IMR-90 (cell line): ENCODE measurements at regions not wholly inside any gene's neighbourhood (a gene's known extent, or its start where the extent isn't known, plus 50 kb on each side); places are given as distances from the start of the nearest gene placed in this dataset.

ENCODE experiments used
- ATAC-seq: fragments of 200-7000 bp; cut with Tn5 transposase; 2 replicates; pipeline ENCODE4 v1.9.1; 2020; ENCODE audit warnings: low read depth, mild to moderate bottlenecking, moderate library complexity
- BruUV-seq: library from RNA; stranded (reverse); fragments of 400-500 nt; replicated peaks from 2 replicates; lab custom pipeline; 2021; lab: Mats Ljungman, UMichigan
- CTCF ChIA-PET: fragments of 300-600 bp; formaldehyde crosslinking; extraction: SDS; loops from one replicate; lab custom pipeline; 2021; ENCODE audit warnings: antibody characterized with exemption; lab: Yijun Ruan, JAX
- POLR2A ChIA-PET: fragments of 300-600 bp; sonication (Branson Sonifier 250); formaldehyde crosslinking; loops from one replicate; lab custom pipeline; 2022; ENCODE audit warnings: antibody characterized with exemption; ENCODE audit not compliant: unreplicated experiment; lab: Charles Lee
- DNase-seq: peaks from one replicate; pipeline ENCODE4 v3.0.0; 2013
- H2AFZ ChIP-seq: replicated peaks from 2 replicates; pipeline ENCODE3; 2013; ENCODE audit warnings: low read length, mild to moderate bottlenecking; ENCODE audit not compliant: poor library complexity
- H2AK5ac ChIP-seq: 2 replicates; pipeline ENCODE4 v1.6.1; 2013; ENCODE audit warnings: low read depth, low read length, inconsistent platforms
- H2AK9ac ChIP-seq: replicated peaks from 2 replicates; pipeline ENCODE3; 2013; ENCODE audit warnings: mild to moderate bottlenecking, low read depth, low read length, moderate library complexity; ENCODE audit not compliant: poor library complexity
- H2BK120ac ChIP-seq: 2 replicates; pipeline ENCODE4 v1.6.1; 2013; ENCODE audit warnings: low read depth, low read length, inconsistent platforms
- H2BK15ac ChIP-seq: 3 replicates; pipeline ENCODE4 v1.6.1; 2013; ENCODE audit warnings: low read depth, low read length, inconsistent platforms
- H2BK20ac ChIP-seq: 2 replicates; pipeline ENCODE4 v1.6.1; 2013; ENCODE audit warnings: low read depth, mild to moderate bottlenecking, inconsistent platforms, low read length, moderate library complexity
- H2BK5ac ChIP-seq: 2 replicates; pipeline ENCODE4 v1.6.1; 2013; ENCODE audit warnings: mild to moderate bottlenecking, low read depth, low read length, inconsistent platforms; ENCODE audit not compliant: poor library complexity, severe bottlenecking
- H3K14ac ChIP-seq: replicated peaks from 2 replicates; pipeline ENCODE4 v1.6.1; 2013; ENCODE audit warnings: low read depth, low read length, inconsistent platforms
- H3K18ac ChIP-seq: 2 replicates; pipeline ENCODE4 v1.6.1; 2013; ENCODE audit warnings: low read depth, low read length, control low read depth
- H3K23ac ChIP-seq: 2 replicates; pipeline ENCODE4 v1.6.1; 2013; ENCODE audit warnings: low read depth, low read length, inconsistent platforms
- H3K27ac ChIP-seq: 2 replicates; pipeline ENCODE4 v1.5.1; 2013; ENCODE audit warnings: mild to moderate bottlenecking, control low read depth, low read length; ENCODE audit not compliant: insufficient read depth
- H3K27me3 ChIP-seq: 2 replicates; pipeline ENCODE4 v1.6.1; 2013; ENCODE audit warnings: low read length; ENCODE audit not compliant: control insufficient read depth, insufficient read depth
- H3K36me3 ChIP-seq: 2 replicates; pipeline ENCODE4 v1.6.1; 2013; ENCODE audit warnings: low read length, mixed read lengths; ENCODE audit not compliant: control insufficient read depth, insufficient read depth
- H3K4ac ChIP-seq: 2 replicates; pipeline ENCODE4 v1.6.1; 2013; ENCODE audit warnings: low read depth, low read length, inconsistent platforms
- H3K4me1 ChIP-seq: 2 replicates; pipeline ENCODE4 v1.6.1; 2013; ENCODE audit warnings: low read length, mixed read lengths; ENCODE audit not compliant: control insufficient read depth, insufficient read depth
- H3K4me2 ChIP-seq: 2 replicates; pipeline ENCODE4 v1.6.1; 2013; ENCODE audit warnings: low read depth, mild to moderate bottlenecking, control low read depth, low read length, moderate library complexity
- H3K4me3 ChIP-seq: 2 replicates; pipeline ENCODE4 v1.5.1; 2013; ENCODE audit warnings: low read depth, mild to moderate bottlenecking, control low read depth, low read length, moderate library complexity; ENCODE audit not compliant: insufficient read depth
- H3K56ac ChIP-seq: 2 replicates; pipeline ENCODE4 v1.6.1; 2013; ENCODE audit warnings: low read length, inconsistent platforms; ENCODE audit not compliant: insufficient read depth; ENCODE audit errors: extremely low read depth
- H3K79me1 ChIP-seq, 2 experiments: 2 replicates each; pipeline ENCODE4 v1.6.1; 2013; ENCODE audit warnings: low read length in 2 of 2, inconsistent platforms in 1 of 2, low read depth in 1 of 2
- H3K9ac ChIP-seq: 2 replicates; pipeline ENCODE4 v1.6.1; 2013; ENCODE audit warnings: low read depth, low read length, control low read depth
- H3K9me1 ChIP-seq: 2 replicates; pipeline ENCODE4 v1.6.1; 2013; ENCODE audit warnings: low read length, inconsistent platforms; ENCODE audit not compliant: insufficient read depth
- H3K9me3 ChIP-seq: 2 replicates; pipeline ENCODE4 v1.6.1; 2013; ENCODE audit warnings: low read length; ENCODE audit not compliant: control insufficient read depth, insufficient read depth
- H4K20me1 ChIP-seq: 2 replicates; pipeline ENCODE4 v1.6.1; 2013; ENCODE audit warnings: low read length, inconsistent platforms; ENCODE audit not compliant: insufficient read depth
- H4K5ac ChIP-seq: 2 replicates; pipeline ENCODE4 v1.6.1; 2013; ENCODE audit warnings: mild to moderate bottlenecking, low read depth, low read length, control low read depth
- H4K8ac ChIP-seq, 2 experiments: 2 replicates each; pipeline ENCODE4 v1.6.1; 2013; ENCODE audit warnings: low read depth in 2 of 2, low read length in 2 of 2, control low read depth in 1 of 2, inconsistent platforms in 1 of 2
- H4K91ac ChIP-seq: 2 replicates; pipeline ENCODE4 v1.6.1; 2013; ENCODE audit warnings: low read depth, low read length, inconsistent platforms; ENCODE audit not compliant: insufficient read depth
- BHLHE40 ChIP-seq: fragments of 150-350 bp; IDR thresholded peaks from 2 replicates; pipeline ENCODE4 v1.6.1; 2016; ENCODE audit warnings: mild to moderate bottlenecking, low read depth, low read length
- CHD1 ChIP-seq: IDR thresholded peaks from 2 replicates; pipeline ENCODE4 v1.6.1; 2012; ENCODE audit warnings: low read depth, low read length, improper control_type of control experiment
- FOS ChIP-seq: fragments of 150-350 bp; IDR thresholded peaks from 2 replicates; pipeline ENCODE4 v1.6.1; 2016; ENCODE audit warnings: low read depth, low read length
- MAFK ChIP-seq: IDR thresholded peaks from 2 replicates; pipeline ENCODE4 v1.6.1; 2012; ENCODE audit warnings: low read depth, low read length, improper control_type of control experiment
- MAZ ChIP-seq: IDR thresholded peaks from 2 replicates; pipeline ENCODE4 v1.6.1; 2012; ENCODE audit warnings: low read depth, mild to moderate bottlenecking, low read length, improper control_type of control experiment, moderate library complexity, borderline replicate concordance
- MXI1 ChIP-seq: IDR thresholded peaks from 2 replicates; pipeline ENCODE4 v1.6.1; 2012; ENCODE audit warnings: low read depth, mild to moderate bottlenecking, low read length, moderate library complexity, borderline replicate concordance
- NFE2L2 ChIP-seq: fragments of 150-350 bp; IDR thresholded peaks from 2 replicates; pipeline ENCODE4 v1.6.1; 2016; ENCODE audit warnings: low read depth, mild to moderate bottlenecking, low read length
- POLR2A ChIP-seq: IDR thresholded peaks from 2 replicates; pipeline ENCODE4 v1.6.1; 2012; ENCODE audit warnings: mild to moderate bottlenecking, low read depth, low read length
- RCOR1 ChIP-seq: IDR thresholded peaks from 2 replicates; pipeline ENCODE4 v1.6.1; 2012; ENCODE audit warnings: mild to moderate bottlenecking, low read length, improper control_type of control experiment; ENCODE audit not compliant: insufficient replicate concordance
- RFX5 ChIP-seq: IDR thresholded peaks from 2 replicates; pipeline ENCODE4 v1.8.0; 2012; ENCODE audit warnings: low read depth, mild to moderate bottlenecking, low read length, moderate library complexity
- WGBS, 2 experiments: methylation state at CpG; one replicate each; pipeline versions ENCODE4 v1.1.5 to v1.1.7; 2013; ENCODE audit warnings: missing lambda C conversion rate in 2 of 2; ENCODE audit not compliant: insufficient read length in 1 of 2; ENCODE audit errors: extremely low coverage in 2 of 2; 5-methylcytosine and 5-hydroxymethylcytosine counted together
- dilution Hi-C: fragments of 300-500 bp; cut with HindIII; formaldehyde crosslinking; loops from one replicate; pipeline ENCODE4 v1.14.3; 2018; ENCODE audit warnings: low sequenced_read_pairs; ENCODE audit not compliant: unreplicated experiment
- in situ Hi-C: fragments of 300-500 bp; cut with MboI; formaldehyde crosslinking; loops from 3 replicates; pipeline ENCODE4 v1.14.3; 2019; ENCODE audit warnings: low sequenced_read_pairs, inconsistent platforms, mixed read lengths
- intact Hi-C: fragments of 100-400 bp; cut with micrococcal nuclease; formaldehyde crosslinking; loops from 2 replicates; pipeline ENCODE4 v1.10.0; 2022
- TF ChIP-seq, protein P1 (sequence below): fragments of 150-350 bp; IDR thresholded peaks from 2 replicates; pipeline ENCODE4 v1.6.1; 2017; ENCODE audit warnings: mild to moderate bottlenecking, antibody characterized with exemption, low read length, low read depth
- TF ChIP-seq, protein P2 (sequence below): fragments of 150-350 bp; IDR thresholded peaks from 2 replicates; pipeline ENCODE4 v1.6.1; 2016; ENCODE audit warnings: low read depth, mild to moderate bottlenecking, low read length, moderate library complexity, borderline replicate concordance

GRCh38 chr14:58752289-58752688 is 114.5 kb downstream of the DACT1 start:
- no peaks in the 10 kb centered on the region for H3K9me1 ChIP-seq
- no peak overlapping the region for H3K27ac ChIP-seq
- no peak overlapping the region for H3K23ac ChIP-seq
- POLR2A ChIA-PET = no interaction called here
- H3K4me2 ChIP-seq = no peak overlapping the region
- H4K20me1 ChIP-seq = no peaks in the 10 kb centered on the region
- BruUV-seq = no TSS peak
- H3K14ac ChIP-seq = no peak overlapping the region
- no peak for TF ChIP-seq CHD1
- TF ChIP-seq BHLHE40 = no peak
- no peak for TF ChIP-seq POLR2A
- TF ChIP-seq FOS = no peak
- TF ChIP-seq, protein P1, sequence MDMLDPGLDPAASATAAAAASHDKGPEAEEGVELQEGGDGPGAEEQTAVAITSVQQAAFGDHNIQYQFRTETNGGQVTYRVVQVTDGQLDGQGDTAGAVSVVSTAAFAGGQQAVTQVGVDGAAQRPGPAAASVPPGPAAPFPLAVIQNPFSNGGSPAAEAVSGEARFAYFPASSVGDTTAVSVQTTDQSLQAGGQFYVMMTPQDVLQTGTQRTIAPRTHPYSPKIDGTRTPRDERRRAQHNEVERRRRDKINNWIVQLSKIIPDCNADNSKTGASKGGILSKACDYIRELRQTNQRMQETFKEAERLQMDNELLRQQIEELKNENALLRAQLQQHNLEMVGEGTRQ = no peak
- TF ChIP-seq RFX5 = no peak
- TF ChIP-seq RCOR1 = no peak
- no peak for TF ChIP-seq MAZ
- TF ChIP-seq NFE2L2 = no peak
- TF ChIP-seq, protein P2, sequence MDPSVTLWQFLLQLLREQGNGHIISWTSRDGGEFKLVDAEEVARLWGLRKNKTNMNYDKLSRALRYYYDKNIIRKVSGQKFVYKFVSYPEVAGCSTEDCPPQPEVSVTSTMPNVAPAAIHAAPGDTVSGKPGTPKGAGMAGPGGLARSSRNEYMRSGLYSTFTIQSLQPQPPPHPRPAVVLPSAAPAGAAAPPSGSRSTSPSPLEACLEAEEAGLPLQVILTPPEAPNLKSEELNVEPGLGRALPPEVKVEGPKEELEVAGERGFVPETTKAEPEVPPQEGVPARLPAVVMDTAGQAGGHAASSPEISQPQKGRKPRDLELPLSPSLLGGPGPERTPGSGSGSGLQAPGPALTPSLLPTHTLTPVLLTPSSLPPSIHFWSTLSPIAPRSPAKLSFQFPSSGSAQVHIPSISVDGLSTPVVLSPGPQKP = no peak
- TF ChIP-seq MAFK = no peak
- TF ChIP-seq MXI1 = no peak
- no peak overlapping the region for H4K5ac ChIP-seq
- no peaks in the 10 kb centered on the region for H3K9me3 ChIP-seq
- in situ Hi-C loops (no loop called here), intact Hi-C loops (no loop called here), dilution Hi-C loops (no loop called here)
- WGBS, 2 experiments = no CpG with 5 or more reads among the region's 4 CpGs
- no peak overlapping the region for H4K8ac ChIP-seq
- H3K79me1 ChIP-seq = no peaks in the 10 kb centered on the region
- no peak overlapping the region for H3K18ac ChIP-seq
- no peak overlapping the region for H4K91ac ChIP-seq
- no peak overlapping the region for H3K9ac ChIP-seq
- no peak for ATAC-seq
- H2BK15ac ChIP-seq = no peak overlapping the region
- no peak overlapping the region for H2AK9ac ChIP-seq
- no peak overlapping the region for H2AFZ ChIP-seq
- H2AK5ac ChIP-seq = no peak overlapping the region
- peaks cover 6% of the 10 kb centered on the region for H3K4me1 ChIP-seq
- CTCF ChIA-PET = no interaction called here
- no peak overlapping the region for H3K4ac ChIP-seq
- DNase-seq = no peak
- H3K27me3 ChIP-seq = peaks cover 3% of the 10 kb centered on the region; the same call in 1 of the 2 replicates
- no peak overlapping the region for H3K56ac ChIP-seq
- H2BK120ac ChIP-seq = no peak overlapping the region
- H2BK5ac ChIP-seq = no peak overlapping the region
- H3K4me3 ChIP-seq = no peak overlapping the region
- no peaks in the 10 kb centered on the region for H3K36me3 ChIP-seq
- H2BK20ac ChIP-seq = no peak overlapping the region
